A673 (cell line): ENCODE measurements at regions not wholly inside any gene's neighbourhood (a gene's known extent, or its start where the extent isn't known, plus 50 kb on each side); places are given as distances from the start of the nearest gene placed in this dataset.

Experiments used
- CTCF ChIP-seq: fragments of 300-800, 200-600 bp; sonication (generic); conservative IDR thresholded peaks from 2 replicates; pipeline ENCODE4 v1.5.1; 2017; ENCODE audit warnings: low read depth, mild to moderate bottlenecking, antibody characterized with exemption, low read length, moderate library complexity, mixed read lengths
- EZH2 ChIP-seq: fragments of 200-600 bp; sonication (generic); IDR thresholded peaks from 2 replicates; pipeline ENCODE4 v1.6.1; 2017; ENCODE audit warnings: borderline replicate concordance, low read depth, mild to moderate bottlenecking, mixed read lengths, antibody characterized with exemption, low read length; ENCODE audit not compliant: poor library complexity, severe bottlenecking

- TF ChIP-seq CTCF (no peak), EZH2 (no peak)
Measured at GRCh38 chr20:51899674-51900073, 97.4 kb upstream of the SALL4 start.
